B cell (primary cell): ENCODE measurements at regions not wholly inside any gene's neighbourhood (a gene's known extent, or its start where the extent isn't known, plus 50 kb on each side); places are given as distances from the start of the nearest gene placed in this dataset.

Experiments used
- ATAC-seq: fragments of 200-7000 bp; cut with Tn5 transposase; one replicate; pipeline ENCODE4 v1.10.0; 2021; ENCODE audit warnings: low read depth, mild to moderate bottlenecking, moderate number of reproducible peaks, moderate library complexity
- CTCF ChIA-PET: fragments of 350-600 bp; sonication (Branson Sonifier 250); formaldehyde crosslinking; loops from one replicate; lab custom pipeline; 2021; ENCODE audit warnings: antibody characterized with exemption, inconsistent platforms; lab: Charles Lee
- POLR2A ChIA-PET: fragments of 350-600 bp; sonication (Branson Sonifier 250); formaldehyde crosslinking; loops from one replicate; lab custom pipeline; 2021; ENCODE audit warnings: antibody characterized with exemption; lab: Charles Lee
- DNase-seq: peaks from one replicate; pipeline ENCODE4 v3.0.0; 2013
- H2AFZ ChIP-seq: 2 replicates; pipeline ENCODE4 v1.6.1; 2012; ENCODE audit warnings: mild to moderate bottlenecking, low read depth, low read length; ENCODE audit not compliant: insufficient read depth, poor library complexity, severe bottlenecking
- H3K27ac ChIP-seq, 2 donors: 1 replicate in 1 of 2; 2 replicates in 1 of 2; pipeline ENCODE4 v1.5.1; 2012 to 2013; ENCODE audit warnings: low read length in 2 of 2, mild to moderate bottlenecking in 2 of 2, moderate library complexity in 1 of 2
- H3K27me3 ChIP-seq, 4 experiments: fragments of 200-600 bp in 1 of 4; sonication (generic) in 1 of 4; replicated peaks in 1 of 4; 1 replicate in 2 of 4; 2 replicates in 2 of 4; pipeline versions ENCODE4 v1.6.1 to v1.7.0; 2013 to 2016; ENCODE audit warnings: low read length in 3 of 4, mild to moderate bottlenecking in 2 of 4, mixed read lengths in 1 of 4, moderate library complexity in 1 of 4; ENCODE audit not compliant: insufficient read depth in 4 of 4, control insufficient read depth in 3 of 4; ENCODE audit errors: control extremely low read depth in 1 of 4
- H3K36me3 ChIP-seq, 2 experiments: replicated peaks in 1 of 2; 1 replicate in 1 of 2; 2 replicates in 1 of 2; pipeline versions ENCODE4 v1.6.1 to v1.7.1; 2013; ENCODE audit warnings: low read length in 1 of 2; ENCODE audit not compliant: insufficient read depth in 2 of 2, control insufficient read depth in 1 of 2; ENCODE audit errors: control extremely low read depth in 1 of 2, extremely low read depth in 1 of 2
- H3K4me1 ChIP-seq, 2 donors: fragments of 200-600 bp in 1 of 2; sonication (generic) in 1 of 2; 1 replicate in 1 of 2; 2 replicates in 1 of 2; pipeline versions ENCODE4 v1.5.1 to v1.6.1; 2013 to 2017; ENCODE audit warnings: low read length in 2 of 2; ENCODE audit not compliant: control insufficient read depth in 2 of 2, insufficient read depth in 2 of 2
- H3K4me2 ChIP-seq: replicated peaks from 2 replicates; pipeline ENCODE3; 2012; ENCODE audit warnings: mild to moderate bottlenecking, low read depth, low read length; ENCODE audit not compliant: poor library complexity, severe bottlenecking
- H3K4me3 ChIP-seq, 5 experiments: fragments of 200-600 bp in 1 of 5; sonication (generic) in 1 of 5; 1 replicate in 3 of 5; 2 replicates in 2 of 5; pipeline versions ENCODE4 v1.5.1 to v1.7.0; 2011 to 2016; ENCODE audit warnings: low read length in 4 of 5, mild to moderate bottlenecking in 4 of 5, low read depth in 2 of 5, control low read depth in 1 of 5, moderate library complexity in 1 of 5; ENCODE audit not compliant: insufficient read depth in 1 of 5; ENCODE audit errors: control extremely low read depth in 1 of 5, extremely low read depth in 1 of 5
- H3K79me2 ChIP-seq: fragments of 200-600 bp; sonication (generic); one replicate; pipeline ENCODE4 v1.6.0; 2016; ENCODE audit warnings: low read length; ENCODE audit not compliant: control insufficient read depth, insufficient read depth
- H3K9ac ChIP-seq: fragments of 200-600 bp; sonication (generic); 2 replicates; pipeline ENCODE4 v1.6.1; 2017; ENCODE audit warnings: mild to moderate bottlenecking, low read length, moderate library complexity
- H3K9me3 ChIP-seq, 3 donors: one replicate each; pipeline versions ENCODE4 v1.6.1 to v1.7.1; 2013; ENCODE audit warnings: low read length in 2 of 3; ENCODE audit not compliant: control insufficient read depth in 2 of 3, insufficient read depth in 1 of 3; ENCODE audit errors: control extremely low read depth in 1 of 3
- H4K20me1 ChIP-seq: 2 replicates; pipeline ENCODE4 v1.6.0; 2012; ENCODE audit warnings: mild to moderate bottlenecking, low read length; ENCODE audit not compliant: insufficient read depth, control insufficient read depth, poor library complexity, severe bottlenecking
- H3K27ac Mint-ChIP-seq: one replicate; pipeline ENCODE4 v1.8.0; 2021; ENCODE audit warnings: mixed read lengths
- H3K27me3 Mint-ChIP-seq: one replicate; pipeline ENCODE4 v1.8.0; 2021; ENCODE audit warnings: mixed read lengths
- H3K4me1 Mint-ChIP-seq: one replicate; pipeline ENCODE4 v1.8.0; 2021; ENCODE audit warnings: mixed read lengths
- H3K4me3 Mint-ChIP-seq: one replicate; pipeline ENCODE4 v1.8.0; 2021; ENCODE audit warnings: mixed read lengths
- H3K9me3 Mint-ChIP-seq: one replicate; pipeline ENCODE4 v1.8.0; 2022; ENCODE audit warnings: mixed read lengths; ENCODE audit not compliant: insufficient read depth
- EZH2 ChIP-seq: IDR thresholded peaks from 2 replicates; pipeline ENCODE4 v1.6.1; 2012; ENCODE audit warnings: borderline replicate concordance, low read depth, mild to moderate bottlenecking, moderate library complexity, low read length; ENCODE audit not compliant: insufficient read depth, poor library complexity, severe bottlenecking
- WGBS: methylation state at CpG from one replicate; pipeline ENCODE4 v1.1.5; 2013; ENCODE audit warnings: missing lambda C conversion rate; ENCODE audit not compliant: insufficient coverage; 5-methylcytosine and 5-hydroxymethylcytosine counted together
- intact Hi-C: fragments of 100-400 bp; cut with micrococcal nuclease; formaldehyde crosslinking; loops from one replicate; pipeline ENCODE4 v1.10.0; 2022
- TF ChIP-seq, protein P1 (sequence below): fragments of 200-600 bp; IDR thresholded peaks from one replicate; pipeline ENCODE4 v1.8.0; 2022; ENCODE audit warnings: antibody characterized with exemption, mild to moderate bottlenecking

GRCh38 chr5:56670916-56671315 is 144.4 kb upstream of the MAP3K1 start:
- Mint-ChIP-seq H3K27ac (peak overlapping the region; percentile 86), H3K4me1 (peaks cover 71% of the 10 kb centered on the region), H3K4me3 (peak overlapping the region; percentile 45), H3K9me3 (peaks cover 3% of the 10 kb centered on the region), H3K27me3 (no peaks in the 10 kb centered on the region)
- Histone ChIP-seq H3K9me3 (no peaks in the 10 kb centered on the region), H3K27me3 (no peaks in the 10 kb centered on the region), H4K20me1 (no peaks in the 10 kb centered on the region), H3K4me2 (peak overlapping the region; percentile 66), H3K27ac (peak overlapping the region; percentile 97 to 98), H3K4me1 (peaks cover 58% of the 10 kb centered on the region in 2 donors), H3K9ac (peak overlapping the region; percentile 23), H3K79me2 (peaks cover 11% of the 10 kb centered on the region), H3K36me3 (no peaks in the 10 kb centered on the region), H3K4me3 (no peak overlapping the region), H2AFZ (no peak overlapping the region)
- ChIA-PET CTCF (interaction anchor here (1.1 to 3.0 kb wide), 15 partner anchors 10 to 400 kb away, joined by 3 to 31 read pairs (median 5); partner anchors contain the start of gene MAP3K1), POLR2A (interaction anchor here (0.5 to 3.1 kb wide), 12 partner anchors 13 to 292 kb away, joined by 3 to 62 read pairs (median 8); partner anchors contain the start of gene MAP3K1)
- no peak for TF ChIP-seq EZH2
- TF ChIP-seq, protein P1, sequence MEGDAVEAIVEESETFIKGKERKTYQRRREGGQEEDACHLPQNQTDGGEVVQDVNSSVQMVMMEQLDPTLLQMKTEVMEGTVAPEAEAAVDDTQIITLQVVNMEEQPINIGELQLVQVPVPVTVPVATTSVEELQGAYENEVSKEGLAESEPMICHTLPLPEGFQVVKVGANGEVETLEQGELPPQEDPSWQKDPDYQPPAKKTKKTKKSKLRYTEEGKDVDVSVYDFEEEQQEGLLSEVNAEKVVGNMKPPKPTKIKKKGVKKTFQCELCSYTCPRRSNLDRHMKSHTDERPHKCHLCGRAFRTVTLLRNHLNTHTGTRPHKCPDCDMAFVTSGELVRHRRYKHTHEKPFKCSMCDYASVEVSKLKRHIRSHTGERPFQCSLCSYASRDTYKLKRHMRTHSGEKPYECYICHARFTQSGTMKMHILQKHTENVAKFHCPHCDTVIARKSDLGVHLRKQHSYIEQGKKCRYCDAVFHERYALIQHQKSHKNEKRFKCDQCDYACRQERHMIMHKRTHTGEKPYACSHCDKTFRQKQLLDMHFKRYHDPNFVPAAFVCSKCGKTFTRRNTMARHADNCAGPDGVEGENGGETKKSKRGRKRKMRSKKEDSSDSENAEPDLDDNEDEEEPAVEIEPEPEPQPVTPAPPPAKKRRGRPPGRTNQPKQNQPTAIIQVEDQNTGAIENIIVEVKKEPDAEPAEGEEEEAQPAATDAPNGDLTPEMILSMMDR, result no peak
- intact Hi-C loops, result loop anchor here (1.0 to 10.0 kb wide), 9 partner anchors 15 to 504 kb away; partner anchors contain the start of genes GPBP1 and MAP3K1
- no CpG with 5 or more reads among the region's 2 CpGs for WGBS
- DNase-seq (no peak), ATAC-seq (no peak)
